ENCODE measurements at regions not wholly inside any gene's neighbourhood (a gene's known extent, or its start where the extent isn't known, plus 50 kb on each side); places are given as distances from the start of the nearest gene placed in this dataset.

- H3K36me3 Mint-ChIP-seq: no peaks in the 10 kb centered on the region
- TF ChIP-seq, protein P1, sequence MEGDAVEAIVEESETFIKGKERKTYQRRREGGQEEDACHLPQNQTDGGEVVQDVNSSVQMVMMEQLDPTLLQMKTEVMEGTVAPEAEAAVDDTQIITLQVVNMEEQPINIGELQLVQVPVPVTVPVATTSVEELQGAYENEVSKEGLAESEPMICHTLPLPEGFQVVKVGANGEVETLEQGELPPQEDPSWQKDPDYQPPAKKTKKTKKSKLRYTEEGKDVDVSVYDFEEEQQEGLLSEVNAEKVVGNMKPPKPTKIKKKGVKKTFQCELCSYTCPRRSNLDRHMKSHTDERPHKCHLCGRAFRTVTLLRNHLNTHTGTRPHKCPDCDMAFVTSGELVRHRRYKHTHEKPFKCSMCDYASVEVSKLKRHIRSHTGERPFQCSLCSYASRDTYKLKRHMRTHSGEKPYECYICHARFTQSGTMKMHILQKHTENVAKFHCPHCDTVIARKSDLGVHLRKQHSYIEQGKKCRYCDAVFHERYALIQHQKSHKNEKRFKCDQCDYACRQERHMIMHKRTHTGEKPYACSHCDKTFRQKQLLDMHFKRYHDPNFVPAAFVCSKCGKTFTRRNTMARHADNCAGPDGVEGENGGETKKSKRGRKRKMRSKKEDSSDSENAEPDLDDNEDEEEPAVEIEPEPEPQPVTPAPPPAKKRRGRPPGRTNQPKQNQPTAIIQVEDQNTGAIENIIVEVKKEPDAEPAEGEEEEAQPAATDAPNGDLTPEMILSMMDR (conservative IDR thresholded peaks at IDR 0.05): no peak
- H3K27ac Mint-ChIP-seq: no peak overlapping the region
- no peak overlapping the region for H3K4me3 Mint-ChIP-seq
- no peak for DNase-seq (ENCODE audit: extremely low spot score, unreplicated experiment)
- no peaks in the 10 kb centered on the region for H3K9me3 Mint-ChIP-seq
- no peaks in the 10 kb centered on the region for H3K27me3 Mint-ChIP-seq
- peaks cover 3% of the 10 kb centered on the region for H3K4me1 Mint-ChIP-seq (ENCODE audit: unreplicated experiment)
These were observed 279.4 kb upstream of the NXPH2 start for GRCh38 chr2:139059617-139060016.

- peaks cover 3% of the 10 kb centered on the region for H3K4me1 Mint-ChIP-seq (ENCODE audit: unreplicated experiment)
- no peaks in the 10 kb centered on the region for H3K27me3 Mint-ChIP-seq
- H3K9me3 Mint-ChIP-seq: no peaks in the 10 kb centered on the region
- H3K27ac Mint-ChIP-seq: no peak overlapping the region
- H3K4me3 Mint-ChIP-seq: no peak overlapping the region
- TF ChIP-seq, protein P1 (conservative IDR thresholded peaks at IDR 0.05): no peak
- no peak for DNase-seq (ENCODE audit: extremely low spot score, unreplicated experiment)
- no peaks in the 10 kb centered on the region for H3K36me3 Mint-ChIP-seq
These were observed 275.0 kb upstream of the NXPH2 start for GRCh38 chr2:139055202-139055601.

DNA sequence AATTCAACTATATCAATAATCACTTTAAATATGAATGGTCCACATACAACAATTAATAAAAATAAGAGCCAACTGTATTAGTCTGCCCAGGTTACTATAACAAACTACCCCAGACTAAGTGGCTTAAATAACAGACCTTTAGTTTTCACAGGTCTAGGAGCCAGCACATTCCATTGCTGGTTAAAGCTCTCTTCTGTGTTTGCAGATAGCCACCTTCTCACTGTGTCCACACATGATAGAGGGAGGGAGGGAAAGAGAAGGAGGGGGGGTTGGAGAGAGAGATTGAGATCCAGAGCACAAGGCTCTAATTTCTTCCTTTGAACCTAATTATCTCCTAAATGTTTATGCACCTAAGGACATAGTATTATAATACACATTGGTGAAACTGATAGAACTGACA lies 267.8 kb upstream of the NXPH2 start:
- H3K4me1 Mint-ChIP-seq (ENCODE audit: unreplicated experiment): no peaks in the 10 kb centered on the region
- H3K36me3 Mint-ChIP-seq: no peaks in the 10 kb centered on the region
- no peak overlapping the region for H3K4me3 Mint-ChIP-seq
- no peak for DNase-seq (ENCODE audit: extremely low spot score, unreplicated experiment)
- TF ChIP-seq, protein P1 (conservative IDR thresholded peaks at IDR 0.05): no peak
- H3K27me3 Mint-ChIP-seq: no peaks in the 10 kb centered on the region
- H3K9me3 Mint-ChIP-seq: peaks cover 4% of the 10 kb centered on the region
- no peak overlapping the region for H3K27ac Mint-ChIP-seq

GRCh38 chr2:139045524-139045923 lies 265.3 kb upstream of the NXPH2 start:
- no peak overlapping the region for H3K4me3 Mint-ChIP-seq
- H3K36me3 Mint-ChIP-seq: no peaks in the 10 kb centered on the region
- TF ChIP-seq, protein P1 (conservative IDR thresholded peaks at IDR 0.05): no peak
- DNase-seq (ENCODE audit: extremely low spot score, unreplicated experiment): no peak
- H3K9me3 Mint-ChIP-seq: peaks cover 4% of the 10 kb centered on the region
- no peak overlapping the region for H3K27ac Mint-ChIP-seq
- no peaks in the 10 kb centered on the region for H3K4me1 Mint-ChIP-seq (ENCODE audit: unreplicated experiment)
- no peaks in the 10 kb centered on the region for H3K27me3 Mint-ChIP-seq

DNA sequence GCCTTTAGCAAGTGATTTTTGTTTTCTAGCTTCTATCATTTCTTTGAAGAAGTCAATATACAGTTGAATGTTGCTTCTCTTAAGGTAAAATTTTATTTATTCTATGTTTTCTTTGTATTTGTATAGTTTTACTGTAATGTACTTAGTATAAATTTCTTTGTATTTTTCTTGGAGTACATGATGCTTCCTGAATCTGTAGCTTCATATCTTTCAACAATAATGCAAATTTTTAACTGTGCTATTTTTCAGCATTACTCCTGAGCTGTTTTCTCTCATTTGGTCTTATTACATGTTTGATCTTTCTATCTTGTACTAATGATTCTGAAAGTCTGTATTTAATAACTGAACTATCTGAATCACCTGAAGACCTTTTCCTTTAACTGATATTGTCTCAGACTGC lies 253.9 kb upstream of the NXPH2 start:
- H3K27me3 Mint-ChIP-seq: no peaks in the 10 kb centered on the region
- no peak overlapping the region for H3K27ac Mint-ChIP-seq
- no peak overlapping the region for H3K4me3 Mint-ChIP-seq
- H3K36me3 Mint-ChIP-seq: no peaks in the 10 kb centered on the region
- DNase-seq (ENCODE audit: extremely low spot score, unreplicated experiment): no peak
- H3K4me1 Mint-ChIP-seq (ENCODE audit: unreplicated experiment): no peaks in the 10 kb centered on the region
- H3K9me3 Mint-ChIP-seq: no peaks in the 10 kb centered on the region
- TF ChIP-seq, protein P1 (conservative IDR thresholded peaks at IDR 0.05): no peak

DNA sequence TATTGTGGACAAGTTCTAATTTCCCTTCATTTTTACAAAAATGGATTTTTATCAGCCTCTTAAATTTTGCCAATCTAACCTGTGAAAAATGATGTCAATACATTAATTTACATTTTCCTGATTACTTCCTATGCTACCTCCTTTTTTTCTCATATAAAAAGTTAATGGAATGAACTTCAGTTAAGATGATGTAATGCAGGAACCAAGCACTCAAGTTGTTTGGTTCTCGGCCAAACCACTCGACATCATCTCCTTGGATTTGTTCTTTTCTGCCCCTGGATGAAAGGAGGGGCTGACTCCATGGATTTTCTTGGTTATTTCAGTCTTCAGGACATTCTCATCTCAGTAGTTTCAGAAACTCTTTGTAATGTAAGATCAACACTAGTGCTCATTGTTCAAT lies 253.1 kb upstream of the NXPH2 start:
- no peak overlapping the region for H3K27ac Mint-ChIP-seq
- TF ChIP-seq, protein P1 (conservative IDR thresholded peaks at IDR 0.05): no peak

More for the DNA sequence above, 253.1 kb upstream of the NXPH2 start:
- Mint-ChIP-seq H3K4me3 (no peak overlapping the region), H3K9me3 (no peaks in the 10 kb centered on the region), H3K4me1 (ENCODE audit: unreplicated experiment) (no peaks in the 10 kb centered on the region), H3K36me3 (no peaks in the 10 kb centered on the region), H3K27me3 (no peaks in the 10 kb centered on the region)
- no peak for DNase-seq (ENCODE audit: extremely low spot score, unreplicated experiment)

Data from type B pancreatic cell (in vitro differentiated cells).